Peyer's patch (tissue), 4 donors: ENCODE measurements at regions not wholly inside any gene's neighbourhood (a gene's known extent, or its start where the extent isn't known, plus 50 kb on each side); places are given as distances from the start of the nearest gene placed in this dataset.
"Not testable (repeated sequence)": the region's sequence is repeated elsewhere in the genome, so short reads cannot be mapped to it uniquely, and the experiment has no call there.

ENCODE experiments used
- DNase-seq, 3 donors: peaks; one replicate each; pipeline ENCODE4 v3.0.0-alpha.2; 2017 to 2019
- H3K27ac ChIP-seq, 4 donors: fragments of 200-600 bp; sonication (generic); one replicate each; pipeline ENCODE4 v1.5.1; 2016 to 2019
- H3K27me3 ChIP-seq, 2 donors: fragments of 200-600 bp; sonication (generic); one replicate each; pipeline ENCODE4 v1.5.1; 2019
- H3K36me3 ChIP-seq, 3 donors: fragments of 200-600 bp; sonication (generic); one replicate each; pipeline ENCODE4 v1.5.1; 2016 to 2019
- H3K4me1 ChIP-seq, 4 donors: fragments of 200-600 bp; sonication (generic); one replicate each; pipeline ENCODE4 v1.5.1; 2016 to 2019
- H3K4me3 ChIP-seq, 4 donors: fragments of 200-600 bp; sonication (generic); 1 replicate in 3 of 4; 2 replicates in 1 of 4; pipeline ENCODE4 v1.5.1; 2016 to 2019; ENCODE audit warnings: mild to moderate bottlenecking in 1 of 4
- H3K9me3 ChIP-seq, 4 donors: fragments of 200-600 bp; sonication (generic); one replicate each; pipeline ENCODE4 v1.5.1; 2016 to 2019; ENCODE audit warnings: mild to moderate bottlenecking in 1 of 4
- POLR2A ChIP-seq, 2 donors: fragments of 450-650 bp; IDR thresholded peaks; one replicate each; pipeline ENCODE4 v1.5.1; 2017; ENCODE audit warnings: antibody characterized with exemption in 2 of 2, mild to moderate bottlenecking in 2 of 2, moderate library complexity in 2 of 2
- TF ChIP-seq, protein P1 (sequence below), 6 experiments: fragments of 450-650 bp in 4 of 6; fragments of 200-600 bp in 2 of 6; sonication (generic) in 1 of 6; IDR thresholded peaks; one replicate each; pipeline ENCODE4 v1.5.1; 2017 to 2019; ENCODE audit warnings: antibody characterized with exemption in 6 of 6, mild to moderate bottlenecking in 3 of 6, moderate library complexity in 1 of 6

DNA sequence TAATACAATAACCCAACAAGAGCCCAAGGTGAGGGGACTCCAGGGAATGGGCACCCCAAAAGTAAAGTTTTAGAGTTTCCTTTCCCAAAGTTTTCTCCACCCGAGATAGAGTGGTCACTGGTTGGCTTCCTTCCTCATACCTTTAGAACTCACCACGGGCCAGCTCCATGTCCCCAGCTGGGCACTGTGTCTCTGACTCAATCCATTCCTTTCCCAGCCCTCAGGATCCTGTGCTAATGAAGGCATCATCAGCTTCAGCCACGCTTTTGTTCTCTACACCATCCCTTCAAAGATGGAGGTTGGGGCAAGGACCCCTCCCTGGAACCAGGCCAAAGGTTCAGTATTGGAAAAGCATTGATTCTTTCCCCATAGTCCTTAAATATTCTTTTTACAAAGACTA, 59.8 kb upstream of the VASH1 start:
- TF ChIP-seq, protein P1, sequence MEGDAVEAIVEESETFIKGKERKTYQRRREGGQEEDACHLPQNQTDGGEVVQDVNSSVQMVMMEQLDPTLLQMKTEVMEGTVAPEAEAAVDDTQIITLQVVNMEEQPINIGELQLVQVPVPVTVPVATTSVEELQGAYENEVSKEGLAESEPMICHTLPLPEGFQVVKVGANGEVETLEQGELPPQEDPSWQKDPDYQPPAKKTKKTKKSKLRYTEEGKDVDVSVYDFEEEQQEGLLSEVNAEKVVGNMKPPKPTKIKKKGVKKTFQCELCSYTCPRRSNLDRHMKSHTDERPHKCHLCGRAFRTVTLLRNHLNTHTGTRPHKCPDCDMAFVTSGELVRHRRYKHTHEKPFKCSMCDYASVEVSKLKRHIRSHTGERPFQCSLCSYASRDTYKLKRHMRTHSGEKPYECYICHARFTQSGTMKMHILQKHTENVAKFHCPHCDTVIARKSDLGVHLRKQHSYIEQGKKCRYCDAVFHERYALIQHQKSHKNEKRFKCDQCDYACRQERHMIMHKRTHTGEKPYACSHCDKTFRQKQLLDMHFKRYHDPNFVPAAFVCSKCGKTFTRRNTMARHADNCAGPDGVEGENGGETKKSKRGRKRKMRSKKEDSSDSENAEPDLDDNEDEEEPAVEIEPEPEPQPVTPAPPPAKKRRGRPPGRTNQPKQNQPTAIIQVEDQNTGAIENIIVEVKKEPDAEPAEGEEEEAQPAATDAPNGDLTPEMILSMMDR (IDR thresholded peaks at IDR 0.05) = no peak
- TF ChIP-seq POLR2A (IDR thresholded peaks at IDR 0.05) = no peak
- no peak overlapping the region for H3K27ac ChIP-seq
- no peaks in the 10 kb centered on the region for H3K9me3 ChIP-seq
- no peak overlapping the region for H3K4me3 ChIP-seq
- no peaks in the 10 kb centered on the region for H3K36me3 ChIP-seq
- H3K4me1 ChIP-seq = no peaks in the 10 kb centered on the region
- DNase-seq = no peak
- H3K27me3 ChIP-seq = no peaks in the 10 kb centered on the region

DNA sequence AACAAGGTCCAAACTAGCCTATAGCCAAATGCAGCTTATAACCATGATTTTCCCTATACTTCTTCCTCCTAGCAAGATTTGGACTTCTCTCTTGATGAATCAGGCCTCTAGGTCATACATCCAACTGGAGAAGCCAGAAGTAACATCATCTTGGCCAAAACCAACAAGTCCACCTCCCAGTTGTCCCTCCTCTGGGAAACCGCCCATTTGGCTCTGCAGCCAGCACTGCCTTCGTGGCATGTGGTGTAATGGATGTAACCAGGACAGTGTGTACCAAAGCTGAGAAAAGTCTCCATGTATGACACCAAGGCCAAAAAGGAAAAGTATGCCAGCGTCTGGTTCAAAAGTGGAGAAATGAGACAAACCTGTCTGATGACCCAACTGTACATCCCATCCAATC, 59.3 kb upstream of the VASH1 start:
- H3K36me3 ChIP-seq = no peaks in the 10 kb centered on the region
- H3K4me1 ChIP-seq = no peaks in the 10 kb centered on the region
- TF ChIP-seq, protein P1 (IDR thresholded peaks at IDR 0.05) = no peak
- TF ChIP-seq POLR2A (IDR thresholded peaks at IDR 0.05) = no peak
- DNase-seq = peak in 1 of 3 donors; percentile 36
- no peak overlapping the region for H3K4me3 ChIP-seq
- H3K9me3 ChIP-seq = no peaks in the 10 kb centered on the region
- no peak overlapping the region for H3K27ac ChIP-seq
- no peaks in the 10 kb centered on the region for H3K27me3 ChIP-seq

DNA sequence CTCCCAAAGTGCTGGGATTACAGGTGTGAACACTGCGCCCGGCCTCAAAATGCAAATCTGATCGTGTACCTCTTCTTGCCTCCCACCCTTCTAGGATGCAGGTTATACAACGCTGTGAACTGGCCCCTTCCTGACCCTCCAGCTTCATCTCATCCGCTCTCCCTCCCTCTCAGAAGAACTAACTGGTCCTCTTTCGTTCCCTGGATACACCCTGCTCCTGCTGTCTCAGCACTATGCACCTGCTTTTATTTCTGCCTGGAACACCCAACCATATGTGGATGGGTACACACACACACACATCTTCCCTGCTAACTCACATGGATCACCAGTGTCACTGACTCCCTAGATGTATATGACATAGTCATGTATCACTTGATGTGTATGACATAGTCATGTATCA, 56.1 kb upstream of the VASH1 start:
- H3K27ac ChIP-seq = no peak overlapping the region
- H3K4me1 ChIP-seq = no peaks in the 10 kb centered on the region
- H3K27me3 ChIP-seq = no peaks in the 10 kb centered on the region
- no peaks in the 10 kb centered on the region for H3K9me3 ChIP-seq
- TF ChIP-seq POLR2A (IDR thresholded peaks at IDR 0.05) = no peak
- DNase-seq = no peak
- no peaks in the 10 kb centered on the region for H3K36me3 ChIP-seq
- H3K4me3 ChIP-seq = no peak overlapping the region

DNA sequence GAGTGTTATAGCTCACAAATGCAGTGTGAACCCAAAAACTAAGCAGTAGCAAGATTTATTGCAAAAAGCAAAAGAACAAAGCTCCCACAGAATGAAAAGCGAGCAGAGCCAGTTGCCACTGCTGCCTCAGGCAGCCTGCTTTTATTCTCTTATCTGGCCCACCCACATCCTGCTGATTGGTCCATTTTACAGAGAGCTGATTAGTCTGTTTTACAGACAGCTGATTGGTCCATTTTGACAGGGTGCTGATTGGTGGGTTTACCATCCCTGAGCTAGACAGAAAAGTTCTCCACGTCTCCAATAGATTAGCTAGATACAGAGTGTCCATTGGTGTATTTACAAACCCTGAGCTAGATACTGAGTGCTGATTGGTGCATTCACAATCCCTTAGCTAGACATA, 55.1 kb upstream of the VASH1 start:
- not testable (repeated sequence) for H3K4me3 ChIP-seq, H3K4me1 ChIP-seq, H3K9me3 ChIP-seq, H3K27ac ChIP-seq, H3K27me3 ChIP-seq, H3K36me3 ChIP-seq, DNase-seq

DNA sequence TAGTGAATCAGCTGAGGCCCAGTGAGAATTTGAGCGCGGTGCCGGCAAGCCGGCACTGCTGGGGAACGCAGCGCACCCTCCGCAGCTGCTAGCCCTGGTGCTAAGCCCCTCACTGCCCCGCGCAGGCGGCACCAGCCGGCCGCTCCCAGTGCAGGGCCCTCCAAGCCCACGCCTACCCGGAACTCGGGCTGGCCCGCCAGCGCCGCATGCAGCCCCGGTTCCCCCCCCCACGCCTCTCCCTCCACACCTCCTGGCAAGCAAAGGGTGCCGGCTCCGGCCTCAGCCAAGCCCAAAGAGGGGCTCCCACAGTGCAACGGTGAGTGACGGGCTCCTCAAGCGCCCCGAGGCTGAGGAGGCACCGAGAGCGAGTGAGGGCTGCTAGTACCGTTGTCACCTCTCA, 54.5 kb upstream of the VASH1 start:
- TF ChIP-seq POLR2A (IDR thresholded peaks at IDR 0.05) = no peak
- TF ChIP-seq, protein P1 (IDR thresholded peaks at IDR 0.05) = no peak
- no peak overlapping the region for H3K27ac ChIP-seq
- H3K4me1 ChIP-seq = no peaks in the 10 kb centered on the region
- no peak overlapping the region for H3K4me3 ChIP-seq
- no peaks in the 10 kb centered on the region for H3K9me3 ChIP-seq
- H3K36me3 ChIP-seq = no peaks in the 10 kb centered on the region
- no peak for DNase-seq
- no peaks in the 10 kb centered on the region for H3K27me3 ChIP-seq

DNA sequence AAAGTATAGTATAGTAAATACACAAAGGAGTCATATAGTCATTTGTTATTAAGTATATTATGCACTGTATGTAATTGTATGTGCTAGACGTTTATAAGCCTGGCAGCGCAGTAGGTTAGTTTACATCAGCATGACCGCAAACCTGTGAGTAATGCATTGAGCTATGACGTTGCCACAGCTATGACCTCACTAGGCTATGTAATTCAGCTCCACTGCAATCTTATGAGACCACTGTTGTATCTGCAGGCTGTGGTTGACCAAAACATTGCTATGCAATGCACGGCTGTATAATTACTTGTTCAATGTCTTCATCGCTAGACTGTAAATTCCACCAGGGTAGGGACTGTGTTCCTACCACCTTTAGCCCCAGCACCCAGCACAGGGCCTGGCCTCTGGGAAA, 53.2 kb upstream of the VASH1 start:
- peak in 1 of 3 donors; percentile 3 for DNase-seq
- no peak overlapping the region for H3K4me3 ChIP-seq
- H3K9me3 ChIP-seq = no peaks in the 10 kb centered on the region
- no peaks in the 10 kb centered on the region for H3K27me3 ChIP-seq
- no peak overlapping the region for H3K27ac ChIP-seq
- H3K36me3 ChIP-seq = no peaks in the 10 kb centered on the region
- no peaks in the 10 kb centered on the region for H3K4me1 ChIP-seq
- TF ChIP-seq, protein P1 (IDR thresholded peaks at IDR 0.05) = no peak
- no peak for TF ChIP-seq POLR2A (IDR thresholded peaks at IDR 0.05)

DNA sequence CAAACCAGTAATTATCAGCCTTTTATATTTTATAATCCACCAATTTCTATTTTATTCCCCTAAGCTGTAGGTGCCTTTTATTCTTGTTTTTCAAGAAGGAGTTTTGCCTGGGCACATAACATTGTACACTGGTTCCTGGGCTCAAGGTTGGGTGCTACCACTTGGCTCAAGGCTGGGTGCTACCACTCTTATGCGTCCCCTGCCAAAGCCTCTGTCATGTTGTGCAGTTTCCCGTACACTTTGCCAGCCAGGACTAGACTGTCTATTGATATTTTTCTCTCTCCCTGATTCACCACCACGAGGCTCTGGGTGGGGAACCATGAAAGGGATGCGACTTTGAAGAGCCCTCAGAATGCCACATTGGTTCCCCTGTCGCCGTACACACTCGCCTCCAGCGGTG, 52.5 kb upstream of the VASH1 start:
- Histone ChIP-seq H3K36me3 (no peaks in the 10 kb centered on the region), H3K27ac (no peak overlapping the region), H3K9me3 (no peaks in the 10 kb centered on the region), H3K4me3 (no peak overlapping the region), H3K4me1 (no peaks in the 10 kb centered on the region), H3K27me3 (no peaks in the 10 kb centered on the region)
- TF ChIP-seq POLR2A (IDR thresholded peaks at IDR 0.05) = no peak
- DNase-seq = no peak
